Esophagus squamous epithelium (tissue), 5 donors: ENCODE measurements at regions not wholly inside any gene's neighbourhood (a gene's known extent, or its start where the extent isn't known, plus 50 kb on each side); places are given as distances from the start of the nearest gene placed in this dataset.

Source experiments
- DNase-seq: peaks from one replicate; lab custom pipeline; 2025; lab: John Stamatoyannopoulos, UW
- H3K27ac ChIP-seq, 4 donors: fragments of 200-600 bp; sonication (generic); one replicate each; pipeline ENCODE4 v1.5.1; 2016 to 2019; ENCODE audit warnings: mild to moderate bottlenecking in 1 of 4
- H3K27me3 ChIP-seq, 4 donors: fragments of 200-600 bp; sonication (generic); 1 replicate in 3 of 4; 2 replicates in 1 of 4; pipeline versions ENCODE4 v1.5.1 to v1.6.0; 2017 to 2021; ENCODE audit warnings: antibody characterized with exemption in 1 of 4
- H3K36me3 ChIP-seq, 3 donors: fragments of 200-600 bp; sonication (generic); one replicate each; pipeline ENCODE4 v1.5.1; 2016 to 2019
- H3K4me1 ChIP-seq, 3 donors: fragments of 200-600 bp; sonication (generic); one replicate each; pipeline ENCODE4 v1.5.1; 2017 to 2019
- H3K4me3 ChIP-seq, 4 donors: fragments of 200-600 bp; sonication (generic); 1 replicate in 3 of 4; 2 replicates in 1 of 4; pipeline ENCODE4 v1.5.1; 2016 to 2019; ENCODE audit warnings: mild to moderate bottlenecking in 2 of 4, moderate library complexity in 1 of 4
- H3K9me3 ChIP-seq, 3 donors: fragments of 200-600 bp; sonication (generic); one replicate each; pipeline ENCODE4 v1.5.1; 2016 to 2019
- POLR2A ChIP-seq, 4 donors: fragments of 450-650 bp; IDR thresholded peaks; one replicate each; pipeline ENCODE4 v1.6.1; 2017; ENCODE audit warnings: antibody characterized with exemption in 4 of 4, mild to moderate bottlenecking in 4 of 4, moderate library complexity in 3 of 4
- WGBS, 2 donors: methylation state at CpG; one replicate each; pipeline ENCODE4 v1.1.5; 2018; 5-methylcytosine and 5-hydroxymethylcytosine counted together
- intact Hi-C: fragments of 100-400 bp; cut with DNase I; formaldehyde crosslinking; loops from one replicate; pipeline ENCODE4 v1.15.0; 2022
- TF ChIP-seq, protein P1 (sequence below), 6 experiments: fragments of 450-650 bp in 4 of 6; fragments of 200-600 bp in 2 of 6; sonication (generic) in 2 of 6; IDR thresholded peaks; one replicate each; pipeline ENCODE4 v1.5.1; 2016 to 2019; ENCODE audit warnings: antibody characterized with exemption in 6 of 6, mild to moderate bottlenecking in 4 of 6, moderate library complexity in 4 of 6
- donor health status: DM: yes; HTN: yes; CAD: no.

- no peak for TF ChIP-seq POLR2A (IDR thresholded peaks at IDR 0.05)
- TF ChIP-seq, protein P1, sequence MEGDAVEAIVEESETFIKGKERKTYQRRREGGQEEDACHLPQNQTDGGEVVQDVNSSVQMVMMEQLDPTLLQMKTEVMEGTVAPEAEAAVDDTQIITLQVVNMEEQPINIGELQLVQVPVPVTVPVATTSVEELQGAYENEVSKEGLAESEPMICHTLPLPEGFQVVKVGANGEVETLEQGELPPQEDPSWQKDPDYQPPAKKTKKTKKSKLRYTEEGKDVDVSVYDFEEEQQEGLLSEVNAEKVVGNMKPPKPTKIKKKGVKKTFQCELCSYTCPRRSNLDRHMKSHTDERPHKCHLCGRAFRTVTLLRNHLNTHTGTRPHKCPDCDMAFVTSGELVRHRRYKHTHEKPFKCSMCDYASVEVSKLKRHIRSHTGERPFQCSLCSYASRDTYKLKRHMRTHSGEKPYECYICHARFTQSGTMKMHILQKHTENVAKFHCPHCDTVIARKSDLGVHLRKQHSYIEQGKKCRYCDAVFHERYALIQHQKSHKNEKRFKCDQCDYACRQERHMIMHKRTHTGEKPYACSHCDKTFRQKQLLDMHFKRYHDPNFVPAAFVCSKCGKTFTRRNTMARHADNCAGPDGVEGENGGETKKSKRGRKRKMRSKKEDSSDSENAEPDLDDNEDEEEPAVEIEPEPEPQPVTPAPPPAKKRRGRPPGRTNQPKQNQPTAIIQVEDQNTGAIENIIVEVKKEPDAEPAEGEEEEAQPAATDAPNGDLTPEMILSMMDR (IDR thresholded peaks at IDR 0.05): no peak
- Histone ChIP-seq H3K4me3 (no peak overlapping the region), H3K27me3 (no peaks in the 10 kb centered on the region), H3K36me3 (no peaks in the 10 kb centered on the region), H3K4me1 (no peaks in the 10 kb centered on the region), H3K27ac (no peak overlapping the region), H3K9me3 (no peaks in the 10 kb centered on the region)
- WGBS, 2 donors: 73 to 92% methylated on average over 4 of the region's 6 CpGs
- DNase-seq: no peak
- intact Hi-C loops: no loop called here
Measured at GRCh38 chr14:98685725-98686124, 586.3 kb downstream of the BCL11B start.

- no peaks in the 10 kb centered on the region for H3K36me3 ChIP-seq
- DNase-seq: no peak
- H3K9me3 ChIP-seq: no peaks in the 10 kb centered on the region
- TF ChIP-seq, protein P1 (IDR thresholded peaks at IDR 0.05): no peak
- TF ChIP-seq POLR2A (IDR thresholded peaks at IDR 0.05): no peak
- intact Hi-C loops: no loop called here
- no peaks in the 10 kb centered on the region for H3K4me1 ChIP-seq
- H3K27me3 ChIP-seq: no peaks in the 10 kb centered on the region
- H3K27ac ChIP-seq: no peak overlapping the region
- WGBS, 2 donors: 86 to 95% methylated on average over 3 of the region's 3 CpGs
- no peak overlapping the region for H3K4me3 ChIP-seq
Measured at GRCh38 chr14:98688446-98688845, 583.6 kb downstream of the BCL11B start.

DNA sequence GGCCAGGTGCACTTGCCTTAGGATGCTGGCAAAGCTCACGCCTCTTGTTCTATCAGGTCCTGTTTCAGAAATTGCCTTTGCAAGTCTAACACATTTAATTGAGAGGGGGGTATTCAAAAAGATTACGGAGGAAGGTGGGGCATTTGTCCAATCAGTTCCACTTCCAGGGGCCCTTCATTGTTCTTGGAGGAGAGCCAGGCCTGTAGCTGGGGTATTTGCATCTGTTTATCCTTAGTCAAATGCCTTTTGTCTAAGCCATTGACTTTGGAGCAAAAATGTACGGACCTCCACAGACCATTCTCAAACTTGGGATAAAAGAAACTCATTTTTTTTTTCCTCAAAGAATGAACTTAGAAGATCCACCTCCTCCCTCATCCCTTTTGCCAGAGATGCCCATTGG lies 582.0 kb downstream of the BCL11B start:
- 50 to 56% methylated on average over 3 of the region's 3 CpGs for WGBS, 2 donors
- Histone ChIP-seq H3K4me3 (no peak overlapping the region), H3K27me3 (no peaks in the 10 kb centered on the region), H3K9me3 (no peaks in the 10 kb centered on the region), H3K27ac (no peak overlapping the region), H3K36me3 (no peaks in the 10 kb centered on the region), H3K4me1 (no peaks in the 10 kb centered on the region)
- no peak for DNase-seq
- intact Hi-C loops: no loop called here
- TF ChIP-seq, protein P1 (IDR thresholded peaks at IDR 0.05): no peak
- no peak for TF ChIP-seq POLR2A (IDR thresholded peaks at IDR 0.05)

DNA sequence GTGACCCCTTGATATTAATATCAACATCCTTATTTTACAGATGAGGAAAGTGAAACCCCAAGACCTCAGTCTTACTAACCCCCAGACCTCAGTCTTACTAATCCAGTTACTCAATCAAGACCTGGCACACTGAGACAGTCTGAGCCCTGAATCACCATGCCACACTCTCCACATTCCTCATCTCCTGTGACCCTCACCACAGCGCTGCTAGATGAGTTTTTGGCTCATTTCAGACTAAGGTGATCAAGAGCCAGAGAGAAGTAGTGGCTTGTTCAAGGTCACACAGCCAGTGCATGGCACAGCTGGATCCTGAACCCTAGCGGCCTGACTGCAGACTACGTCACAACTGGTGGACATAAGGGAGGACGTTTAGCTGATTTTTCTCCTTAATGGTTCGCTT lies 579.2 kb downstream of the BCL11B start:
- H3K4me3 ChIP-seq: no peak overlapping the region
- WGBS, 2 donors: 59 to 75% methylated on average over 5 of the region's 5 CpGs

DNA sequence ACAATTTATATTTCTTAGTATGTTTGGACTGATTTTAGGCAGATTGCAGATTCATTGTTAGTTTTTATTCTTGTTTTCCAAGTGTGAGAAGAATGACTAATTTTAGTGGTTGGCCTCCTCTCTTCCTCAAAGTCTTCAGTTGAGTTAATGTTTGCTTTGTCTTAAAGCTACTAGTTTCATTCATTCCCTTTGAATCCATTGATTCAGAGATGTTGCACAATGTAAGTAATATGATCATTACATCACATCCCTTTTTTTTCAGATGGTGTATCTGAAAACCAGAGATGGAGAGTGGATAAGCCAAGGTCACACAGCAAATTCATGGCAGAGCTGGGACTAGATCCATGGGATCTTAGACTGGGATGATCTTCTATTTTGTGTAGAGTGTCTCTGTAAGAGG lies 577.5 kb downstream of the BCL11B start:
- Histone ChIP-seq H3K4me1 (no peaks in the 10 kb centered on the region), H3K27ac (no peak overlapping the region), H3K36me3 (no peaks in the 10 kb centered on the region), H3K4me3 (no peak overlapping the region), H3K27me3 (peaks cover 0 to 1% (median 0%) of the 10 kb centered on the region in 4 donors), H3K9me3 (no peaks in the 10 kb centered on the region)
- DNase-seq: no peak
- intact Hi-C loops: no loop called here
- TF ChIP-seq POLR2A (IDR thresholded peaks at IDR 0.05): no peak
- TF ChIP-seq, protein P1 (IDR thresholded peaks at IDR 0.05): no peak

More for the DNA sequence above, 579.2 kb downstream of the BCL11B start:
- H3K4me1 ChIP-seq: no peaks in the 10 kb centered on the region
- TF ChIP-seq, protein P1 (IDR thresholded peaks at IDR 0.05): no peak
- TF ChIP-seq POLR2A (IDR thresholded peaks at IDR 0.05): no peak
- H3K27me3 ChIP-seq: no peaks in the 10 kb centered on the region
- no peak overlapping the region for H3K27ac ChIP-seq
- H3K36me3 ChIP-seq: no peaks in the 10 kb centered on the region
- intact Hi-C loops: no loop called here
- no peaks in the 10 kb centered on the region for H3K9me3 ChIP-seq
- DNase-seq: no peak
